ENCODE measurements at regions not wholly inside any gene's neighbourhood (a gene's known extent, or its start where the extent isn't known, plus 50 kb on each side); places are given as distances from the start of the nearest gene placed in this dataset.
"Not testable (repeated sequence)": the region's sequence is repeated elsewhere in the genome, so short reads cannot be mapped to it uniquely, and the experiment has no call there.

GRCh38 chr17:49898366-49899190 lies 50.7 kb upstream of the TAC4 start:
- no peak for TF ChIP-seq CTCF (conservative IDR thresholded peaks at IDR 0.05; ENCODE audit: low read depth, low read length)

GRCh38 chr17:49899191-49899485 lies 51.3 kb upstream of the TAC4 start:
- Histone ChIP-seq H3K36me3 (ENCODE audit: insufficient read depth) (no peaks in the 10 kb centered on the region), H3K4me2 (no peak overlapping the region)
- TF ChIP-seq CTCF (conservative IDR thresholded peaks at IDR 0.05; ENCODE audit: low read depth, low read length): no peak

More at GRCh38 chr17:49898366-49899190, 50.7 kb upstream of the TAC4 start:
- no peak overlapping the region for H2AFZ ChIP-seq (ENCODE audit: low read depth)
- no peak overlapping the region for H3K4me3 ChIP-seq (IDR thresholded peaks at IDR 0.05; ENCODE audit: insufficient read depth, low read depth, low read length)
- H4K20me1 ChIP-seq (ENCODE audit: insufficient read depth): no peaks in the 10 kb centered on the region
- H3K4me2 ChIP-seq: no peak overlapping the region
- H3K27me3 ChIP-seq (ENCODE audit: insufficient read depth, low read depth): peaks cover 98% of the 10 kb centered on the region
- no peaks in the 10 kb centered on the region for H3K4me1 ChIP-seq (ENCODE audit: low read depth, poor library complexity, severe bottlenecking)
- no peaks in the 10 kb centered on the region for H3K36me3 ChIP-seq (ENCODE audit: insufficient read depth)
- H3K79me2 ChIP-seq (ENCODE audit: insufficient read depth, low read depth): no peaks in the 10 kb centered on the region
- no peak overlapping the region for H3K27ac ChIP-seq
- H3K9ac ChIP-seq: no peak overlapping the region

GRCh38 chr17:49899588-49899987 lies 51.7 kb upstream of the TAC4 start:
- no peak overlapping the region for H3K9ac ChIP-seq

More at GRCh38 chr17:49899191-49899485, 51.3 kb upstream of the TAC4 start:
- Histone ChIP-seq H3K27me3 (ENCODE audit: insufficient read depth, low read depth) (peaks cover 98% of the 10 kb centered on the region), H3K79me2 (ENCODE audit: insufficient read depth, low read depth) (no peaks in the 10 kb centered on the region), H3K4me3 (IDR thresholded peaks at IDR 0.05; ENCODE audit: insufficient read depth, low read depth, low read length) (no peak overlapping the region), H4K20me1 (ENCODE audit: insufficient read depth) (no peaks in the 10 kb centered on the region), H3K9ac (no peak overlapping the region), H3K4me1 (ENCODE audit: low read depth, poor library complexity, severe bottlenecking) (no peaks in the 10 kb centered on the region), H2AFZ (ENCODE audit: low read depth) (no peak overlapping the region), H3K27ac (no peak overlapping the region)

GRCh38 chr17:49900801-49901200 lies 52.9 kb upstream of the TAC4 start:
- not testable (repeated sequence) for H3K36me3 ChIP-seq (ENCODE audit: insufficient read depth); H4K20me1 ChIP-seq (ENCODE audit: insufficient read depth); H3K4me1 ChIP-seq (ENCODE audit: low read depth, poor library complexity, severe bottlenecking); H3K9ac ChIP-seq; H3K4me2 ChIP-seq; H3K27ac ChIP-seq; H3K79me2 ChIP-seq (ENCODE audit: insufficient read depth, low read depth); H2AFZ ChIP-seq (ENCODE audit: low read depth); H3K4me3 ChIP-seq (IDR thresholded peaks at IDR 0.05; ENCODE audit: insufficient read depth, low read depth, low read length)
- peaks cover 98% of the 10 kb centered on the region for H3K27me3 ChIP-seq (ENCODE audit: insufficient read depth, low read depth)

More at GRCh38 chr17:49899588-49899987, 51.7 kb upstream of the TAC4 start:
- Histone ChIP-seq H2AFZ (ENCODE audit: low read depth) (no peak overlapping the region), H3K27ac (no peak overlapping the region), H4K20me1 (ENCODE audit: insufficient read depth) (no peaks in the 10 kb centered on the region), H3K79me2 (ENCODE audit: insufficient read depth, low read depth) (no peaks in the 10 kb centered on the region), H3K36me3 (ENCODE audit: insufficient read depth) (no peaks in the 10 kb centered on the region), H3K27me3 (ENCODE audit: insufficient read depth, low read depth) (peaks cover 98% of the 10 kb centered on the region), H3K4me2 (no peak overlapping the region), H3K4me3 (IDR thresholded peaks at IDR 0.05; ENCODE audit: insufficient read depth, low read depth, low read length) (no peak overlapping the region), H3K4me1 (ENCODE audit: low read depth, poor library complexity, severe bottlenecking) (no peaks in the 10 kb centered on the region)
- no peak for TF ChIP-seq CTCF (conservative IDR thresholded peaks at IDR 0.05; ENCODE audit: low read depth, low read length)

All from KMS-11 (cell line).